WERI-Rb-1 (cell line): ENCODE measurements at regions not wholly inside any gene's neighbourhood (a gene's known extent, or its start where the extent isn't known, plus 50 kb on each side); places are given as distances from the start of the nearest gene placed in this dataset.

Experiments
- DNase-seq: peaks from one replicate; pipeline ENCODE4 v3.0.0-alpha.2; 2020
- H3K27ac ChIP-seq: fragments of 250-450 bp; sonication (Bioruptor Pico); 2 replicates; pipeline ENCODE4 v1.5.1; 2020; ENCODE audit warnings: mild to moderate bottlenecking, moderate library complexity
- H3K27me3 ChIP-seq: fragments of 250-450 bp; sonication (Bioruptor Pico); 2 replicates; pipeline ENCODE4 v1.5.1; 2021; ENCODE audit warnings: mild to moderate bottlenecking, low read depth, moderate library complexity; ENCODE audit not compliant: insufficient read depth, severe bottlenecking
- H3K36me3 ChIP-seq: fragments of 250-450 bp; sonication (Bioruptor Pico); 2 replicates; pipeline ENCODE4 v1.5.1; 2020; ENCODE audit warnings: mild to moderate bottlenecking, moderate library complexity
- H3K4me3 ChIP-seq: 2 replicates; pipeline ENCODE4 v1.5.1; 2011; ENCODE audit warnings: low read depth, mild to moderate bottlenecking, control low read depth, low read length
- H3K9me3 ChIP-seq: fragments of 250-450 bp; sonication (Bioruptor Pico); 2 replicates; pipeline ENCODE4 v1.5.1; 2021; ENCODE audit warnings: mild to moderate bottlenecking, moderate library complexity; ENCODE audit not compliant: severe bottlenecking
- CTCF ChIP-seq: IDR thresholded peaks from 2 replicates; pipeline ENCODE4 v1.5.1; 2011; ENCODE audit warnings: low read depth, mild to moderate bottlenecking, control low read depth, inconsistent platforms, low read length

DNA sequence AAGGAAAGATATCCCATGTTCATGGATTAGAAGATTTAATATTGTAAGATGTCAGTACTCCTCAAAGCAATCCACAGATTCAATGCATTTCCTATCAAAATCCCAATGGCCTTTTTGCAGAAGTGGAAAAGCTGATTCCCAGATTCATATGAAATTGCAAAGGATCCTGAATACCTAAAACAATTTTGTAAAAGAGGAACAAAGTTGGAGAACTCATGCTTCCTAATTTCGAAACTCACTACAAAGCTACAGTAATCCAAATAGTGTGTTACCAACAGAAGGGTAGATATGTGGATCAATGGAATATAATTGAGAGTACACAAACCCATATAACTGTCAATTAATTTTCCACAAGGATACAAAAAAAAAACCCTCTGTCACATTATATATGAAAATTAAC, 154.3 kb upstream of the ZNF618 start:
- Histone ChIP-seq H3K4me3 (no peak overlapping the region), H3K36me3 (no peaks in the 10 kb centered on the region), H3K9me3 (peaks cover 8% of the 10 kb centered on the region), H3K27me3 (peaks cover 5% of the 10 kb centered on the region), H3K27ac (no peak overlapping the region)
- DNase-seq, result no peak
- TF ChIP-seq CTCF, result no peak

DNA sequence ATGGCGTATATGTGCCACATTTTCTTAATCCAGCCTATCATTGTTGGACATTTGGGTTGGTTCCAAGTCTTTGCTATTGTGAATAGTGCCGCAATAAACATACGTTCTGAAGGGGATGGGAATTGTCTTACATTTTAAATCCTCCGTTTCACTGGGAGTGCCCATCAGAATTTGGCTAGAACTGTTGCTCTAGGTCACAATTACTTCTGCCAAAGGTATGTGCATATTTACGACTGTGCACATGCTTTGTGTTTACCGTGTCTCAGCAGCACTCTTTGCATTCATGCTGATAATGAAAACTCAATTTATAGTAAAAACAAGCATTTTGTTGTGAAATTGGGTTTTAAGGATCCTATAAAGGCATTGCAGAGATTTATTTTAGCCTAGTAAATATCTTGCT, 151.9 kb upstream of the ZNF618 start:
- Histone ChIP-seq H3K27me3 (no peaks in the 10 kb centered on the region), H3K36me3 (no peaks in the 10 kb centered on the region), H3K9me3 (peaks cover 14% of the 10 kb centered on the region), H3K27ac (no peak overlapping the region), H3K4me3 (no peak overlapping the region)
- DNase-seq, result no peak
- TF ChIP-seq CTCF, result no peak

DNA sequence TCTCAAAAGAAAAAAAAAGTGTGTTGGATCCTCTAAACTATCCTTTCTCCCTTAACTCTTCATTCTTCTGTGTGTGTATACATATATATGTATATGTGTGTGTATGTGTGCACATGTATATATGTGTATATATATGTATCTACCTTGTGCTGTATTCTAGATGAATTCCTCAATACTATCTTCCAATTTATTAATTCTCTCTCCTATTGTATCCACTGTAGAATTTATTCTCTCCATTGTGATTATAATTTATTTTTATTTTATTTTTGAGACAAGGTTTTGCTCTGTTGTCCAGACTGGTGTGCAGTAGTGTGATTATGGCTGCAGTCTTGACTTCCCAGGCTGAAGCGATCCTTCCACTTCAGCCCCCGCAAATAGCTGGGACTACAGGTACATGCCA, 147.1 kb upstream of the ZNF618 start:
- no peak for DNase-seq
- H3K4me3 ChIP-seq, result no peak overlapping the region
- H3K9me3 ChIP-seq, result peaks cover 31% of the 10 kb centered on the region
- TF ChIP-seq CTCF, result no peak
- peaks cover 15% of the 10 kb centered on the region for H3K27me3 ChIP-seq
- no peak overlapping the region for H3K27ac ChIP-seq
- no peaks in the 10 kb centered on the region for H3K36me3 ChIP-seq

DNA sequence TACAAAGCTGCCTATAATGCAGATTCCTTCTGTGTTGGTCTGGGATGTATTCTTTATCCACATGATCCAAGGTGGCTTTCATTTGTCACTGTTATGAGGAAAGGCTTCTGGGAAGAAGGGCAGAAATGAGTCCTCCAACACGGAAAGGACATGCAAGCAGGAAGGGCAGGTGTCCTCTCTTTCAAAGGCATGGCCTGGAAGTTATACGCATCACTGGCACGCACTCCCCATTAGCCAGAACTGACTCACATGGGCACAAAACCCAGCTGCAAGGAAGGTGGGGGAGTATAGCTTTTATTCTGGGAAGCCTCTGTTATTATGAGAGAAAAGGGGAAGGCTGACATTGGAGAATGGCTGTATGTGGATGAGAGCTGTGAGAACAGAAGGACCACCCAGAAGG, 141.3 kb upstream of the ZNF618 start:
- Histone ChIP-seq H3K36me3 (no peaks in the 10 kb centered on the region), H3K4me3 (no peak overlapping the region), H3K27me3 (peaks cover 19% of the 10 kb centered on the region), H3K27ac (no peak overlapping the region), H3K9me3 (peaks cover 16% of the 10 kb centered on the region)
- DNase-seq, result no peak
- no peak for TF ChIP-seq CTCF

DNA sequence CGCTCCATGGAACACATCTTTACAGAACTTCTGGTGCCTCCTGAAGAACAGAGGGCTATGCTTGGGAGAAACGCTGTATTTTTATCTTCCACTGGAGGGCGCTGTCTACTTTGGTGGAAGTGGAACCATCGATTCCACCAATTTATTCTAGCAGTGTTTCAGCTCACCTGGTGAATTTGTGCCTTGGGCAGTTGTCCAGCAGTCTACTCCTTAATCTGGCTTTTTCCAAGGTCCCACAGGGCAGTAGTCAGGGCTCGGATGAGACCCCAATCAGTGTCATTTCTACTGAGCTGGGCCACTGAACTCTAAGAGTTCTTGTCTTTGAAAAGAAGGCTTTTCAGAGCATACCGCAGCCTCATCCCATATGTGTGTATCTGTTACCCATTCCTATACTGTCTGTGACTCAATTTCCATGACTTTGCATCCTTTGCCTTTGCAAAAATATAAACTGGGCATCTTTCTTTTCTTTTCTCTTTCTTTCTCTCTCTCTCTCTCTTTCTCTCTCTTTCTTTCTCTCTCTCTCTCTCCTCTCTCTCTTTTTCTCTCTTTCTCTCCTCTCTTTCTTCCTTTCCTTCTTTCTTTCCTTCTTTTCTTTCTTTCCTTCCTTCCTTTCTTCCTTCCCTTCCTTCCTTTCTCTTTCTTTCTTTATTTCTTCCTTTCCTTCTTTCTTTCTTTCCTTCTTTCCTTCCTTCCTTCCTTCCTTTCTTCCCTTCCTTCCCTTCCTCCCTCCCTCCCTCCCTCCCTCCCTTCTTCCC, 138.4 kb upstream of the ZNF618 start:
- H3K9me3 ChIP-seq, result peaks cover 2% of the 10 kb centered on the region
- peak; percentile 87 for TF ChIP-seq CTCF
- DNase-seq, result peak; percentile 73

GRCh38 chr9:113738496-113738892, 137.6 kb upstream of the ZNF618 start:
- no peak overlapping the region for H3K27ac ChIP-seq

More for the DNA sequence above, 138.4 kb upstream of the ZNF618 start:
- H3K27ac ChIP-seq, result no peak overlapping the region
- no peak overlapping the region for H3K4me3 ChIP-seq
- no peaks in the 10 kb centered on the region for H3K36me3 ChIP-seq
- peaks cover 19% of the 10 kb centered on the region for H3K27me3 ChIP-seq

More at GRCh38 chr9:113738496-113738892, 137.6 kb upstream of the ZNF618 start:
- no peak overlapping the region for H3K4me3 ChIP-seq
- peaks cover 14% of the 10 kb centered on the region for H3K27me3 ChIP-seq
- no peaks in the 10 kb centered on the region for H3K9me3 ChIP-seq
- TF ChIP-seq CTCF, result no peak
- no peaks in the 10 kb centered on the region for H3K36me3 ChIP-seq
- no peak for DNase-seq
